Heart right ventricle (tissue), 16 donors: ENCODE measurements at regions not wholly inside any gene's neighbourhood (a gene's known extent, or its start where the extent isn't known, plus 50 kb on each side); places are given as distances from the start of the nearest gene placed in this dataset.

Experiments
- ATAC-seq, 8 donors: fragments of 200-7000 bp; cut with Tn5 transposase; one replicate each; pipeline ENCODE4 v1.9.1; 2020; ENCODE audit warnings: mild to moderate bottlenecking in 8 of 8, moderate library complexity in 8 of 8, moderate number of reproducible peaks in 1 of 8
- DNase-seq, 2 donors: peaks; one replicate each; pipeline ENCODE4 v3.0.0-alpha.2; 2020
- H3K27ac ChIP-seq, 10 donors: fragments of 200-600 bp; sonication (generic) in 2 of 10; one replicate each; pipeline versions ENCODE4 v1.5.0 to v1.8.0; 2020 to 2022; ENCODE audit warnings: mild to moderate bottlenecking in 3 of 10
- H3K27me3 ChIP-seq, 7 donors: fragments of 200-600 bp; one replicate each; pipeline ENCODE4 v1.8.0; 2021 to 2022; ENCODE audit warnings: mild to moderate bottlenecking in 2 of 7
- H3K36me3 ChIP-seq, 9 donors: fragments of 200-600 bp; sonication (generic) in 1 of 9; one replicate each; pipeline versions ENCODE4 v1.5.0 to v1.8.0; 2020 to 2022; ENCODE audit warnings: mild to moderate bottlenecking in 2 of 9
- H3K4me1 ChIP-seq, 9 donors: fragments of 200-600 bp; sonication (generic) in 1 of 9; one replicate each; pipeline versions ENCODE4 v1.5.0 to v1.8.0; 2020 to 2022; ENCODE audit warnings: mild to moderate bottlenecking in 4 of 9
- H3K4me3 ChIP-seq, 10 donors: fragments of 200-600 bp; sonication (generic) in 2 of 10; one replicate each; pipeline versions ENCODE4 v1.5.0 to v1.8.0; 2020 to 2022; ENCODE audit warnings: mild to moderate bottlenecking in 7 of 10, moderate library complexity in 2 of 10
- H3K9me3 ChIP-seq, 11 donors: fragments of 200-600 bp in 10 of 11; sonication (generic) in 2 of 11; one replicate each; pipeline versions ENCODE4 v1.5.0 to v1.8.0; 2013 to 2022; ENCODE audit warnings: mild to moderate bottlenecking in 2 of 11, control low read depth in 1 of 11, moderate library complexity in 1 of 11
- WGBS, 2 donors: extraction: QIAGEN DNeasy Blood & Tissue Kit; methylation state at CpG; one replicate each; pipeline ENCODE4 v1.1.7; 2013; ENCODE audit warnings: inconsistent platforms in 1 of 2; 5-methylcytosine and 5-hydroxymethylcytosine counted together
- intact Hi-C, 10 donors: fragments of 100-400 bp; cut with DNase I; formaldehyde crosslinking; loops; one replicate each; pipeline versions ENCODE4 v1.11.1 to v1.14.2; 2022
- TF ChIP-seq, protein P1 (sequence below), 9 donors: fragments of 200-600 bp; sonication (generic) in 2 of 9; IDR thresholded peaks; one replicate each; pipeline versions ENCODE4 v1.5.0 to v1.8.0; 2021 to 2022; ENCODE audit warnings: antibody characterized with exemption in 9 of 9, mild to moderate bottlenecking in 5 of 9, moderate library complexity in 1 of 9
- donor health status: Arrhythmogenic right ventricular cardiomyopathy.
- donor health status: ischemic (EF 13 %, LVEDD 7.1; RV severe dilation, severe dysfunction).
- donor health status: healthy with polysubstance abuse.
- donor health status: DM: no; HTN: yes; CAD: no.
- donor health status: DM: no; HTN: no; CAD: no.
- donor health status: ischemic (EF 25% LVEDD 6.9; RV normal size, moderate dysfunction).
- donor health status: ischemic (EF 25% LVEDD 5.7; RV mildly dilated, moderate dysfunction).
- donor health status: healthy.
- donor health status: DM: yes; HTN: yes; CAD: no.
- donor health status: Ischemic cardiomyopathy.
- donor health status: ischemic (EF 35%, LVEDD 5.7; RV mildly dilated, moderate dysfunction).
- donor health status: nonischemic (EF 11% LVEDD 7.7; RV severe dilation, severe dysfunction).
- donor health status: DM: yes; HTN: yes; CAD: no.
- donor health status: PGD.
- donor health status: ischemic (EF 29% LVEDD 5.4; RV normal size, mild dysfunction).
- donor health status: nonischemic (EF 23%, LVEDD 6.1; RV moderate dilation, normal function).

DNA sequence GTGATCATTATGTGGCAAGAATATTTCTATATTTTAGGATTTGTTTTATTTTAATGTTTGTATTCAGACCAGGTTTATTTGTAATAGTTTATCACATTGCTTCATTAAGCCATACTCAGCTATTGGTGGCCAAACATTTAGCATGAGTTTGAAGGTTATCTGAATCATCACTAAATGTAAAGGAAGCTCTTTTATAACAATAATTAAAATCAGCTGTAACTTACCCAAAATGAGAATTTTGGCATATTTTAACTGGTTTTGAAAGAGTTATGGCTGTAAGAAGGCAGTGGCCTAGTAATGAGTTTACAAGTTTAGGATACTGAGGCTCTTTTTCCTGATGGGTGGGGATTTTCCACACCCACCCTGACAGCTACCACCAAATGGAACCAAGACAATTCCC lies 177.8 kb downstream of the EN1 start:
- DNase-seq (no peak), ATAC-seq (no peak)
- intact Hi-C loops = no loop called here
- TF ChIP-seq, protein P1, sequence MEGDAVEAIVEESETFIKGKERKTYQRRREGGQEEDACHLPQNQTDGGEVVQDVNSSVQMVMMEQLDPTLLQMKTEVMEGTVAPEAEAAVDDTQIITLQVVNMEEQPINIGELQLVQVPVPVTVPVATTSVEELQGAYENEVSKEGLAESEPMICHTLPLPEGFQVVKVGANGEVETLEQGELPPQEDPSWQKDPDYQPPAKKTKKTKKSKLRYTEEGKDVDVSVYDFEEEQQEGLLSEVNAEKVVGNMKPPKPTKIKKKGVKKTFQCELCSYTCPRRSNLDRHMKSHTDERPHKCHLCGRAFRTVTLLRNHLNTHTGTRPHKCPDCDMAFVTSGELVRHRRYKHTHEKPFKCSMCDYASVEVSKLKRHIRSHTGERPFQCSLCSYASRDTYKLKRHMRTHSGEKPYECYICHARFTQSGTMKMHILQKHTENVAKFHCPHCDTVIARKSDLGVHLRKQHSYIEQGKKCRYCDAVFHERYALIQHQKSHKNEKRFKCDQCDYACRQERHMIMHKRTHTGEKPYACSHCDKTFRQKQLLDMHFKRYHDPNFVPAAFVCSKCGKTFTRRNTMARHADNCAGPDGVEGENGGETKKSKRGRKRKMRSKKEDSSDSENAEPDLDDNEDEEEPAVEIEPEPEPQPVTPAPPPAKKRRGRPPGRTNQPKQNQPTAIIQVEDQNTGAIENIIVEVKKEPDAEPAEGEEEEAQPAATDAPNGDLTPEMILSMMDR (IDR thresholded peaks at IDR 0.05) = no peak
- Histone ChIP-seq H3K27me3 (peaks cover 0 to 5% (median 0%) of the 10 kb centered on the region in 7 donors), H3K9me3 (no peaks in the 10 kb centered on the region), H3K27ac (no peak overlapping the region), H3K36me3 (no peaks in the 10 kb centered on the region), H3K4me1 (peaks cover 0 to 18% (median 0%) of the 10 kb centered on the region in 9 donors), H3K4me3 (no peak overlapping the region)

- H3K9me3 ChIP-seq = no peaks in the 10 kb centered on the region
- peaks cover 0 to 5% (median 0%) of the 10 kb centered on the region in 7 donors for H3K27me3 ChIP-seq
- TF ChIP-seq, protein P1 (IDR thresholded peaks at IDR 0.05) = no peak
- no peak overlapping the region for H3K4me3 ChIP-seq
- intact Hi-C loops = no loop called here
- 42 to 44% methylated on average over 9 of the region's 9 CpGs for WGBS, 2 donors
- no peak for DNase-seq
- peak in 1 of 8 donors; percentile 64 for ATAC-seq
- no peaks in the 10 kb centered on the region for H3K36me3 ChIP-seq
- H3K27ac ChIP-seq = peak overlapping the region in 1 of 10 donors; percentile 14
- H3K4me1 ChIP-seq = peaks cover 0 to 18% (median 0%) of the 10 kb centered on the region in 9 donors
These were observed 178.7 kb downstream of the EN1 start for GRCh38 chr2:118668431-118669424.

GRCh38 chr2:118667964-118668363 lies 179.5 kb downstream of the EN1 start:
- DNase-seq = no peak
- intact Hi-C loops = no loop called here
- Histone ChIP-seq H3K4me1 (peaks cover 0 to 18% (median 0%) of the 10 kb centered on the region in 9 donors), H3K4me3 (no peak overlapping the region), H3K27me3 (peaks cover 0 to 4% (median 0%) of the 10 kb centered on the region in 7 donors), H3K9me3 (no peaks in the 10 kb centered on the region), H3K36me3 (no peaks in the 10 kb centered on the region), H3K27ac (peak overlapping the region in 1 of 10 donors; percentile 14)
- TF ChIP-seq, protein P1 (IDR thresholded peaks at IDR 0.05) = no peak
- 74 to 75% methylated on average over 6 of the region's 6 CpGs for WGBS, 2 donors
- ATAC-seq = peak in 1 of 8 donors; percentile 26

GRCh38 chr2:118667348-118667747 lies 180.1 kb downstream of the EN1 start:
- Histone ChIP-seq H3K27me3 (no peaks in the 10 kb centered on the region), H3K36me3 (no peaks in the 10 kb centered on the region), H3K27ac (no peak overlapping the region), H3K9me3 (no peaks in the 10 kb centered on the region), H3K4me3 (no peak overlapping the region), H3K4me1 (peaks cover 0 to 18% (median 0%) of the 10 kb centered on the region in 9 donors)
- 80 to 82% methylated on average over 2 of the region's 2 CpGs for WGBS, 2 donors
- ATAC-seq (no peak), DNase-seq (no peak)
- TF ChIP-seq, protein P1 (IDR thresholded peaks at IDR 0.05) = no peak
- intact Hi-C loops = no loop called here
